Prostate gland (tissue), 2 donors: ENCODE measurements at regions not wholly inside any gene's neighbourhood (a gene's known extent, or its start where the extent isn't known, plus 50 kb on each side); places are given as distances from the start of the nearest gene placed in this dataset.

Source experiments
- DNase-seq: peaks from one replicate; pipeline ENCODE4 v3.0.0-alpha.2; 2019; ENCODE audit warnings: low spot score
- H3K27ac ChIP-seq, 2 donors: fragments of 200-600 bp; sonication (generic); 2 replicates each; pipeline ENCODE4 v1.5.1; 2017 to 2019
- H3K27me3 ChIP-seq: fragments of 200-600 bp; sonication (generic); replicated peaks from 2 replicates; pipeline ENCODE4 v1.5.1; 2019; ENCODE audit not compliant: insufficient read depth
- H3K36me3 ChIP-seq, 2 donors: fragments of 200-600 bp; sonication (generic); 1 replicate in 1 of 2; 2 replicates in 1 of 2; pipeline versions ENCODE4 v1.5.1 to v1.8.1; 2017 to 2019
- H3K4me1 ChIP-seq: fragments of 200-600 bp; sonication (generic); replicated peaks from 2 replicates; pipeline ENCODE4 v1.5.1; 2019
- H3K4me3 ChIP-seq, 2 donors: fragments of 200-600 bp; sonication (generic); 2 replicates each; pipeline ENCODE4 v1.5.1; 2017 to 2019
- H3K9me3 ChIP-seq: fragments of 200-600 bp; sonication (generic); 2 replicates; pipeline ENCODE4 v1.5.1; 2017
- CTCF ChIP-seq, 4 experiments: fragments of 200-600 bp in 2 of 4; fragments of 450-650 bp in 2 of 4; sonication (generic) in 2 of 4; IDR thresholded peaks; 1 replicate in 3 of 4; 2 replicates in 1 of 4; pipeline ENCODE4 v1.5.1; 2016 to 2019; ENCODE audit warnings: antibody characterized with exemption in 4 of 4, mild to moderate bottlenecking in 2 of 4, moderate library complexity in 2 of 4
- POLR2A ChIP-seq: fragments of 450-650 bp; IDR thresholded peaks from one replicate; pipeline ENCODE4 v1.6.1; 2016; ENCODE audit warnings: antibody characterized with exemption, mild to moderate bottlenecking
- POLR2AphosphoS5 ChIP-seq: sonication (generic); formaldehyde crosslinking; IDR thresholded peaks from one replicate; pipeline ENCODE4 v1.6.1; 2017; ENCODE audit warnings: antibody characterized with exemption
- WGBS: methylation state at CpG from one replicate; pipeline ENCODE4 v1.1.5; 2018; 5-methylcytosine and 5-hydroxymethylcytosine counted together
- intact Hi-C: fragments of 100-400 bp; cut with DNase I; formaldehyde crosslinking; loops from one replicate; pipeline ENCODE4 v1.14.2; 2022

- no peak for TF ChIP-seq POLR2A
- TF ChIP-seq POLR2AphosphoS5: no peak
- no peak for TF ChIP-seq CTCF (IDR thresholded peaks at IDR 0.05)
- 75% methylated on average over 2 of the region's 2 CpGs for WGBS
- H3K27ac ChIP-seq: no peak overlapping the region
- no peaks in the 10 kb centered on the region for H3K27me3 ChIP-seq
- H3K36me3 ChIP-seq: no peaks in the 10 kb centered on the region
- DNase-seq: no peak
- no peaks in the 10 kb centered on the region for H3K9me3 ChIP-seq
- no peaks in the 10 kb centered on the region for H3K4me1 ChIP-seq
- intact Hi-C loops: no loop called here
- H3K4me3 ChIP-seq: no peak overlapping the region
Observed at GRCh38 chr17:63317166-63317840, 128.8 kb downstream of the CYB561 start.

- WGBS: 88% methylated on average over 4 of the region's 4 CpGs
- Histone ChIP-seq H3K9me3 (no peaks in the 10 kb centered on the region), H3K27me3 (no peaks in the 10 kb centered on the region), H3K36me3 (no peaks in the 10 kb centered on the region), H3K4me3 (no peak overlapping the region), H3K27ac (no peak overlapping the region), H3K4me1 (no peaks in the 10 kb centered on the region)
- TF ChIP-seq CTCF (IDR thresholded peaks at IDR 0.05): no peak
- TF ChIP-seq POLR2AphosphoS5: no peak
- no peak for TF ChIP-seq POLR2A
- intact Hi-C loops: no loop called here
- DNase-seq: no peak
Observed at GRCh38 chr17:63325808-63326207, 120.3 kb downstream of the CYB561 start.

- H3K27me3 ChIP-seq: no peaks in the 10 kb centered on the region
- intact Hi-C loops: no loop called here
- DNase-seq: no peak
- TF ChIP-seq POLR2AphosphoS5 (no peak), POLR2A (no peak), CTCF (IDR thresholded peaks at IDR 0.05) (no peak)
- no peak overlapping the region for H3K27ac ChIP-seq
- no peaks in the 10 kb centered on the region for H3K9me3 ChIP-seq
- no peaks in the 10 kb centered on the region for H3K36me3 ChIP-seq
- no peak overlapping the region for H3K4me3 ChIP-seq
- H3K4me1 ChIP-seq: no peaks in the 10 kb centered on the region
Observed at GRCh38 chr17:63329876-63330275, 116.2 kb downstream of the CYB561 start.

GRCh38 chr17:63331301-63332061 is 114.6 kb downstream of the CYB561 start:
- Histone ChIP-seq H3K36me3 (no peaks in the 10 kb centered on the region), H3K27me3 (no peaks in the 10 kb centered on the region), H3K4me3 (no peak overlapping the region), H3K9me3 (no peaks in the 10 kb centered on the region), H3K4me1 (no peaks in the 10 kb centered on the region), H3K27ac (no peak overlapping the region)
- intact Hi-C loops: no loop called here
- no peak for DNase-seq
- TF ChIP-seq POLR2A (no peak), POLR2AphosphoS5 (no peak), CTCF (IDR thresholded peaks at IDR 0.05) (no peak)
- WGBS: 62% methylated on average over 8 of the region's 8 CpGs

- no peak for DNase-seq
- Histone ChIP-seq H3K4me1 (no peaks in the 10 kb centered on the region), H3K9me3 (no peaks in the 10 kb centered on the region), H3K36me3 (no peaks in the 10 kb centered on the region), H3K27me3 (no peaks in the 10 kb centered on the region), H3K27ac (no peak overlapping the region), H3K4me3 (no peak overlapping the region)
- intact Hi-C loops: no loop called here
- no peak for TF ChIP-seq POLR2AphosphoS5
- TF ChIP-seq CTCF (IDR thresholded peaks at IDR 0.05): no peak
- TF ChIP-seq POLR2A: no peak
- WGBS: 95% methylated on average over 2 of the region's 2 CpGs
Observed at GRCh38 chr17:63332286-63332685, 113.8 kb downstream of the CYB561 start.
